ENCODE measurements at regions not wholly inside any gene's neighbourhood (a gene's known extent, or its start where the extent isn't known, plus 50 kb on each side); places are given as distances from the start of the nearest gene placed in this dataset.

DNA sequence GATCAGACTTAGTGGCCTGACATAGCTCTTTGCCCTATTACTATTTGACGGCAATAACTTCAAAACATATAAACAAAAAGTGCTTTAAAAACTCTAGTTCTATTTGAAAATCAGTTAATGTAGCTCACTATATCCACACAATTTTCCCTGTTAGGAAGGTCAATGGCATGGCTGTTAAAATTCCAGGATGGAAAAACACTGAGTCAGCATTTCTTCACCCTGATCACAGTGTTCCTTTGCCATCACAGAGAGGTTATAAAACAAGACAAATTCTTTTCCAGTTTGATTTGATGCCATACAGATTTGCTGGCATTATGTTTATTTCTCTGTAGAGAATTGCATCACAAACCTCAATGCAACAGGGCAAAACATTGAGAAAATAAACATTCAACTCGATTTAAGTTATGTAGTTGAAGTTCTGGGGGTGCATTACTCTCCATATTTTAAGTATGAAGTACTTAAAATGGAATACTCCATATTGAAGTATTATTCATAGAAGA is 253.7 kb upstream of the HSF2 start:
- intact Hi-C loops (cut with DNase I) = no loop called here
- no peaks in the 10 kb centered on the region for H3K36me3 ChIP-seq
- DNase-seq = no peak
- H3K27me3 ChIP-seq = no peaks in the 10 kb centered on the region
- H3K4me1 ChIP-seq = peaks cover 0 to 8% (median 0%) of the 10 kb centered on the region in 9 donors
- ATAC-seq = no peak
- TF ChIP-seq, protein P1, sequence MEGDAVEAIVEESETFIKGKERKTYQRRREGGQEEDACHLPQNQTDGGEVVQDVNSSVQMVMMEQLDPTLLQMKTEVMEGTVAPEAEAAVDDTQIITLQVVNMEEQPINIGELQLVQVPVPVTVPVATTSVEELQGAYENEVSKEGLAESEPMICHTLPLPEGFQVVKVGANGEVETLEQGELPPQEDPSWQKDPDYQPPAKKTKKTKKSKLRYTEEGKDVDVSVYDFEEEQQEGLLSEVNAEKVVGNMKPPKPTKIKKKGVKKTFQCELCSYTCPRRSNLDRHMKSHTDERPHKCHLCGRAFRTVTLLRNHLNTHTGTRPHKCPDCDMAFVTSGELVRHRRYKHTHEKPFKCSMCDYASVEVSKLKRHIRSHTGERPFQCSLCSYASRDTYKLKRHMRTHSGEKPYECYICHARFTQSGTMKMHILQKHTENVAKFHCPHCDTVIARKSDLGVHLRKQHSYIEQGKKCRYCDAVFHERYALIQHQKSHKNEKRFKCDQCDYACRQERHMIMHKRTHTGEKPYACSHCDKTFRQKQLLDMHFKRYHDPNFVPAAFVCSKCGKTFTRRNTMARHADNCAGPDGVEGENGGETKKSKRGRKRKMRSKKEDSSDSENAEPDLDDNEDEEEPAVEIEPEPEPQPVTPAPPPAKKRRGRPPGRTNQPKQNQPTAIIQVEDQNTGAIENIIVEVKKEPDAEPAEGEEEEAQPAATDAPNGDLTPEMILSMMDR (IDR thresholded peaks at IDR 0.05) = no peak
- WGBS, 2 donors = 78 to 80% methylated on average over 2 of the region's 2 CpGs
- H3K9me3 ChIP-seq = no peaks in the 10 kb centered on the region
- H3K4me3 ChIP-seq = no peak overlapping the region
- no peak overlapping the region for H3K27ac ChIP-seq

DNA sequence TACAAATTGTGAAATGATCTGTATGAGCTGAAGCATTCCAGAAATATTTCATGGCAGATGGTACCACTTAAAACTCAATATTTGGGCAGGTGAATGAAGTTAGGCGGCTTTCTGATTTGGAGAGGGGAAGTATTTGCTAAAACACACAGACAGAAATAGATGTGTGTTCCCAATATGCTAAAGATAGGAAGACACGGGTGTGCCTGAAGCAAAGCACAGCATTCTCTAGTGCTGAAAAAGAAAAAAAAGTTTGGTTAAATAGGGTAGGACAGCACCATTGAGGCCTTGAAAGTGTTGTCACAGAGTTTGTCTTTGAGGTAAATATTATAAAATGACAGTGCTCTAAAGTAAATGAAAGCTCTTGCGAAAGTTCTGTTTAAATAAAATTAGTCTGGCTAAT is 252.2 kb upstream of the HSF2 start:
- ATAC-seq = peak in 4 of 8 donors; percentile 60 to 87 (median 76)
- H3K36me3 ChIP-seq = no peaks in the 10 kb centered on the region
- no peaks in the 10 kb centered on the region for H3K27me3 ChIP-seq
- intact Hi-C loops (cut with DNase I) = no loop called here
- peak overlapping the region in 7 of 10 donors; percentile 13 to 57 (median 50) for H3K27ac ChIP-seq
- no peak overlapping the region for H3K4me3 ChIP-seq
- TF ChIP-seq, protein P1 (IDR thresholded peaks at IDR 0.05) = no peak
- H3K4me1 ChIP-seq = peaks cover 0 to 16% (median 2%) of the 10 kb centered on the region in 9 donors
- DNase-seq = no peak
- no peaks in the 10 kb centered on the region for H3K9me3 ChIP-seq
- WGBS, 2 donors = 57 to 61% methylated on average over 3 of the region's 3 CpGs

DNA sequence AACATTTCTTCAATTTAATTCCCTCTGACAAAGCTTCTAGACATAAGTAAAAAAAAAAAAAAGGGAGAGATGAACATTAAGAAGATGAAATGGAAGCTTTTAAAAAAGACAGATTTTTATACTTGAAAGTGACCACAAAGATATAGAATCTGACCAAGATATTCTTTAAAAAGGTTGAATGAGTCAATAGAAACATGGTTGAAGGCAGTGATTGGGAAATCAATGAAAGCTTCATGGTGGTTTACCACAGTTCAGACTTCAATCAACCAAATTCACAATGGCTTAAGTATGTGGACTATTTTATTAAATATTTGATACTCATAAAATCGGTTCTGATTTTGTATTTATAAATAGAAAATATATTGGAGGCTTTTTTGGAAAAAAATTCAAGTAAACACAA is 248.4 kb upstream of the HSF2 start:
- no peak for DNase-seq
- WGBS, 2 donors = 55 to 66% methylated on average over 1 of the region's 1 CpG
- Histone ChIP-seq H3K4me1 (peaks cover 0 to 44% (median 15%) of the 10 kb centered on the region in 9 donors), H3K4me3 (no peak overlapping the region), H3K9me3 (no peaks in the 10 kb centered on the region), H3K27ac (peak overlapping the region in 1 of 10 donors; percentile 50), H3K36me3 (no peaks in the 10 kb centered on the region), H3K27me3 (no peaks in the 10 kb centered on the region)
- TF ChIP-seq, protein P1 (IDR thresholded peaks at IDR 0.05) = no peak
- no peak for ATAC-seq
- intact Hi-C loops (cut with DNase I) = no loop called here

DNA sequence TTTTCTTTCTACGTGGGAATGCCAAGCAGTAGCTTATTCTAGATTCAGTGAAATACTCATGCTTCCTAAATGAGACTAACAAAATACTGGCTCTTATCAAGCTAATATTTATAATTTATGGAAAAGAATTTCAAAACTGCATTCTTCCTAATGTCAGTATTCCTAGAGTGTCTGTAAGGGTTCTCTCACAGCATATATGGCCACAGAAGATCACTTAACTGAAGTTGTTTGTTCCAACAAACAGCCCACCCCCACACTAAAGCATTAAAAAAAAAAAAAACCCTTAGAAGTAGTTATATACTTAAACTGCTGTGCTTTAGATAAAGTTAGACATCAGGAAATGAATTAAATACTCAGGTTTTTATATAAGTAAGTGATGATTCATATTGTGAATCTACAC is 247.7 kb upstream of the HSF2 start:
- intact Hi-C loops (cut with DNase I) = no loop called here
- peak overlapping the region in 4 of 10 donors; percentile 23 to 61 (median 52) for H3K27ac ChIP-seq
- TF ChIP-seq, protein P1 (IDR thresholded peaks at IDR 0.05) = no peak
- DNase-seq (no peak), ATAC-seq (no peak)
- H3K36me3 ChIP-seq = no peaks in the 10 kb centered on the region
- no peaks in the 10 kb centered on the region for H3K9me3 ChIP-seq
- no peak overlapping the region for H3K4me3 ChIP-seq
- H3K27me3 ChIP-seq = no peaks in the 10 kb centered on the region
- WGBS, 2 donors = 67 to 83% methylated on average over 1 of the region's 1 CpG
- peaks cover 0 to 44% (median 14%) of the 10 kb centered on the region in 9 donors for H3K4me1 ChIP-seq

All from heart right ventricle (tissue), 16 donors.